Thyroid gland (tissue), 4 donors: ENCODE measurements at regions not wholly inside any gene's neighbourhood (a gene's known extent, or its start where the extent isn't known, plus 50 kb on each side); places are given as distances from the start of the nearest gene placed in this dataset.

Experiments used
- POLR2A ChIP-seq, 2 donors: fragments of 450-650 bp; IDR thresholded peaks; one replicate each; pipeline ENCODE4 v1.6.1; 2017; ENCODE audit warnings: antibody characterized with exemption in 2 of 2, mild to moderate bottlenecking in 2 of 2, moderate library complexity in 1 of 2
- TF ChIP-seq, protein P1 (sequence below), 6 experiments: fragments of 200-600 bp in 3 of 6; fragments of 450-650 bp in 3 of 6; sonication (generic) in 3 of 6; IDR thresholded peaks; one replicate each; pipeline ENCODE4 v1.5.1; 2016 to 2019; ENCODE audit warnings: antibody characterized with exemption in 6 of 6, mild to moderate bottlenecking in 2 of 6, inconsistent platforms in 1 of 6, moderate library complexity in 1 of 6

DNA sequence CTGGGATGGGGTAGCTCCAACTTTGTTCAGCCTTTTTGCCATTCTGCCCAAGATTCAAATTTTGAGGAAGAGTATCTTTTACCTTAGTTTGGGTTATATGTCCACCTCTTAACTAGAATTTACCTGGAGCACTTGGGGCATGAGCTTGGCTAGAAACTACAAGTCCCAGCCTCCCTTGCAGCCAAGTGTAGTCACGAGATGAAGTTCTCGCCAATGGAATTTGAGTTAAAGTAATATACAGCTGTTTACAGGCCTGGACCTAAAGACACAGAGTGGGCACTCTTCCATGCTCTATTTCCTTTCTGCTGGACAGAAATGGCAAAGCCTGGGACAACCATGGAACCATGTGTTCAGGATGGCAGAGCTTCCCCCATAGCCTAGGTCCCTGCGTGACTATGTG, 233.6 kb upstream of the GATB start:
- TF ChIP-seq, protein P1, sequence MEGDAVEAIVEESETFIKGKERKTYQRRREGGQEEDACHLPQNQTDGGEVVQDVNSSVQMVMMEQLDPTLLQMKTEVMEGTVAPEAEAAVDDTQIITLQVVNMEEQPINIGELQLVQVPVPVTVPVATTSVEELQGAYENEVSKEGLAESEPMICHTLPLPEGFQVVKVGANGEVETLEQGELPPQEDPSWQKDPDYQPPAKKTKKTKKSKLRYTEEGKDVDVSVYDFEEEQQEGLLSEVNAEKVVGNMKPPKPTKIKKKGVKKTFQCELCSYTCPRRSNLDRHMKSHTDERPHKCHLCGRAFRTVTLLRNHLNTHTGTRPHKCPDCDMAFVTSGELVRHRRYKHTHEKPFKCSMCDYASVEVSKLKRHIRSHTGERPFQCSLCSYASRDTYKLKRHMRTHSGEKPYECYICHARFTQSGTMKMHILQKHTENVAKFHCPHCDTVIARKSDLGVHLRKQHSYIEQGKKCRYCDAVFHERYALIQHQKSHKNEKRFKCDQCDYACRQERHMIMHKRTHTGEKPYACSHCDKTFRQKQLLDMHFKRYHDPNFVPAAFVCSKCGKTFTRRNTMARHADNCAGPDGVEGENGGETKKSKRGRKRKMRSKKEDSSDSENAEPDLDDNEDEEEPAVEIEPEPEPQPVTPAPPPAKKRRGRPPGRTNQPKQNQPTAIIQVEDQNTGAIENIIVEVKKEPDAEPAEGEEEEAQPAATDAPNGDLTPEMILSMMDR (IDR thresholded peaks at IDR 0.05), result no peak
- no peak for TF ChIP-seq POLR2A (IDR thresholded peaks at IDR 0.05)
